PFSK-1 (cell line): ENCODE measurements at regions not wholly inside any gene's neighbourhood (a gene's known extent, or its start where the extent isn't known, plus 50 kb on each side); places are given as distances from the start of the nearest gene placed in this dataset.

Experiments
- SIN3A ChIP-seq: IDR thresholded peaks from 2 replicates; pipeline ENCODE4 v1.6.1; 2012; ENCODE audit warnings: mild to moderate bottlenecking, low read length, moderate library complexity, borderline replicate concordance; ENCODE audit not compliant: insufficient read depth
- TAF1 ChIP-seq: IDR thresholded peaks from 2 replicates; pipeline ENCODE4 v1.6.1; 2012; ENCODE audit warnings: low read length, control low read depth, borderline replicate concordance; ENCODE audit not compliant: insufficient read depth

GRCh38 chr16:66127459-66128370, 238.8 kb upstream of the CDH5 start:
- TF ChIP-seq SIN3A (no peak), TAF1 (no peak)
